T1000 (cell line): ENCODE measurements at regions not wholly inside any gene's neighbourhood (a gene's known extent, or its start where the extent isn't known, plus 50 kb on each side); places are given as distances from the start of the nearest gene placed in this dataset.

Experiments used
- DNase-seq: peaks from one replicate; lab custom pipeline; 2025; ENCODE audit warnings: mixed read lengths; lab: John Stamatoyannopoulos, UW

DNA sequence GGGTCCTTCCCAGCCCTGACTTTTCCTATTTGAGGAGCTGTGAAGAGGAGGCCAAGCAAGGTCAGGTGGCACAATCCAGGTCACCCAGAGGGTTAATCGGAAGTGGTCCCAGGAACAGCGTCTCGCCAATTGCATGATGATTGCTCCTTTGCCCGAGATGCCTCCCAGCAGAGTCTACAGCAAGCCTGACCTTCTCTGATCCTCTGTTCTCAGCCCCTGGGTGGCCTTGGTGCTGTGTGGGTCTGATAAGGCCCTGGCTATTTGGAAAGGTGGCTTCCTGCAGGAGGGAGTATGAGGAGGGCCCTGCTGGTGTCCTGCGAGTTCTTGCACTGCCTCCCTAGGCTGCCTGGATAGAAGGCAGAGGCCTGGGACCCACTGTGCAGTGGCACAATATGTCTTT is 116.2 kb downstream of the FOXD2 start:
- DNase-seq = no peak

DNA sequence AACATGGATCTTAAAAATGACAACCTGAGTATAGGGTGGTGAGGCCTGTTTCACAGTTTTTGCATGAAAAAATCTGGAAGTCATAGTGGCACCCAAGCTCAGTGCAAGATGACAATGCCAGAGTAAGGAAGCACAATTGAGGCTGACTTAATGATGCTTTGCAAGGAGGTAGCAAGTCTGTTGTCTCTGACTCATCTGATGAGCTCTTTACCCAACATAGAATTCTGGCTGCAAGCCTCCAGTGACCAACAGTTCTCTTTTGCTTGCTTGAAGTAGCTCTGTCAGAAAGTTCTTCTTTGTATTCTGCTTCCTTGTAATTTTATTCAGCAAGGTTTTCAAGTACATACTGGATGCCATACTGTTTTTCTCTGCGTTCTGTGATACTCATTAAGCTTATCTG is 117.1 kb downstream of the FOXD2 start:
- DNase-seq = no peak

DNA sequence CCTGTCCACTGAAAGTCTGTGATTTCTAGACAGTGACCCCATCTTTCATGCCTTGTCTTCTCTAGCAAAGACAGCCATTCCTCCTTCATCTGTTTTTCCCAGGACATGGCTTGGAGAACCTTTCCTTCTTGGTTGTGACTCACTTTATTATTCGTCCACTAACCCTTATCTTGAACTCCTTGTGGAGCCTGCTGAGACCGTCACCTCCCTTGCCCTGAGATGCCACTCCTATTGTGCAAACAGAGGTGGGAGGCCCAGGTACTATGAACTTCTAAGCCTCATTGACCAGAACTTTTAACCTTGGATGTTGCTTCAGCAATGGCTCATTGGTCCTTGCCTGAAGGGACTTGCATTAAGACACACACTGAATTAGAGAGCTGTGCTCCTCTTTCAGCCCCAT is 117.5 kb downstream of the FOXD2 start:
- DNase-seq = no peak

- DNase-seq = no peak
Measured at GRCh38 chr1:47555841-47556560, 118.2 kb downstream of the FOXD2 start.

DNA sequence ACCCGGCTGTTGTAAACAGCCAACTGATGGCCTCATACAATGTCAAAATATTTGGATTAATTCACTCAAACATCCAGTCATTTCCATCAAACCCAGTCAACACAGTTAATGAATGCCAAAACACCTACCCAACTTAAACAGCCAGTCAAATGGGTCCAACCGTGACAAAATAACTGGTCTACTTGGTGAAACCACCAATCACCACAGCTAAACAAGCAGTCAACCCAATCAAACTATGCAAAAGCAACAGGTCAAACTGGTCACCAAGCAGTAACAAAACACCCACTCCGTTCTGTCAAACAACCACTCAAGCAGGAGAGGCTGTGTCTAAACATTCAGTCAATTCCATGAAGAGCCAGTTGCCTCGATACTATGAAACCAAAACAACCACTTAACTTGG is 119.2 kb downstream of the FOXD2 start:
- DNase-seq = no peak

DNA sequence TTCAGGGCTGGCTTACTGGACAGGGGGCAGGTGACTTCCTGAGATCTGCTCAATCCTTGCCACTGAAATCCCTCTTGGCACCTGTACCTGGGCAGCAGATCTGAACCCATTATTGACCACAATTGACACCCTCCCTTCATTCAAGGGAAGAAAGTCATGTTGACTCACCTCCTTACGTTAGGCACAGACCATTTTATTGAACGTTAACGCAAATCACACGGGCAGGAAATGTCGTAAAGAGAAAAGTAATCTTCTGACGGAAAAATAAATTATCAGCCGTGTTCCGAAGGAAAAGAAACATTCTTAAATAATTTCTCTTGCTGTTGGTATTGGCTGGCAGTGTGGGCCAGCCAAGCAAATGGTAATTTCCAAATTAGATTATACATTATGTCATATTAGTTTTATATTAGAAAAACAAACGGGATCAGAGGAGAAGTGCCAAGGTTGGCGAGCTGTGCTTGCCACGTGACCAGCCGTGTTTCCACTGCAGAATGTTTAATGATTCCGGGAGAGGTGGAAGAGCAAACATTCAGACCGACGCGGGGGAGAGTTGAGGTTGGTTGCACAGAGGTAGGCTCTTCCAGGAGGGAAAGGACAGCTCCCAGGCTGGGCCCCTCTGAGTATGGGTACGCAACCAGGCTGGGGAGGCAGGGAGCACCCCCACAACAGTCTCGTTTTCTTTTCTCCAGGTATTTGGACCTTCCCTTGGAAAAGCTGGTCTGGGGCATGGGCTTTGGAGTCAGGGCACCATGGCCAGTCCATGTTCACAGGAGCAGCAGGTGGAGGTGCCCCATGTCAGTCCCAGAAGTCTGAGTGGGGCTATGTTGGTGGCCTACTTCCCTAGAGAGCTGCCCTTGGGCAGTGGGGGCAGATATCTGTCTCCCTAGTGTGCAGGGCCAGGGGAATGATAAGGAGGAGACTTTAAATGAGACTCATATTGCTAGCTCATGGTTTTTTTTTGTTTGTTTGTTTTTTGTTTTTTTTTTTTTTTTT is 121.1 kb downstream of the FOXD2 start:
- DNase-seq = no peak

DNA sequence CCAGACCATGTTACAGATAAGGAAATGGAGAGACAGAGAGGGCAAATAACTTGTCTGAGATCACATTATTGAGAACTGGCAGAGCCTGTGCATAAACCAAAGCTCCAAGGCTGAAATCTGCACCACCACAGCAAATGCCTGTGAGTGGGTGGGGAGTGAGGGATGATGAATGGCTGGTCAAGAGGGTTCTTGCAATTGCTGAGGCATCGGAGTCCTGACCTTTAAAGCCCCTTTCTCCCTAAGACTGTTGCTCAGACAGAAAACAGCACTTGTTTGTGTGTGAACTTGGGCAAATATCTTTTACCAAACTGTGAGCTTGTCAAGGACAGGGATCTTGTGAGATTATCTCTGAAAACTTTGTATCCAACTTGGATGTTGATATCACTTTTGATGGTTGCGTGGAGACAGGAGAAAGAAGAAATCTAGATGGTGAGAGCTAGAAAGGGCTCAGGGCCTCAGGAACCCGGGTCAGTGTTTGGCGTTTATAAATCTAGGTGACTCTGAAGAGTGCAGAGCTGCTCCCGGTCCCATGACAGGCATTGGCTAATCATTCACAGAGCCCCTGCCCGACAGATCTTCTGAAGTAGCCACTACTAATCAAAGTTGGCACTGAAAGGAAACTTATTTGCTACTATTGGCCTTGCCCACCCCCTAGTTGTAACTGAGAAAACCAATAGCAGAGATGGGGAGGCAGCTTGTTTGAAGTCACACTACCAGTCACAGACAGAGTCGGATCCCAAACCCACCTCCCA is 122.3 kb downstream of the FOXD2 start:
- no peak for DNase-seq

DNA sequence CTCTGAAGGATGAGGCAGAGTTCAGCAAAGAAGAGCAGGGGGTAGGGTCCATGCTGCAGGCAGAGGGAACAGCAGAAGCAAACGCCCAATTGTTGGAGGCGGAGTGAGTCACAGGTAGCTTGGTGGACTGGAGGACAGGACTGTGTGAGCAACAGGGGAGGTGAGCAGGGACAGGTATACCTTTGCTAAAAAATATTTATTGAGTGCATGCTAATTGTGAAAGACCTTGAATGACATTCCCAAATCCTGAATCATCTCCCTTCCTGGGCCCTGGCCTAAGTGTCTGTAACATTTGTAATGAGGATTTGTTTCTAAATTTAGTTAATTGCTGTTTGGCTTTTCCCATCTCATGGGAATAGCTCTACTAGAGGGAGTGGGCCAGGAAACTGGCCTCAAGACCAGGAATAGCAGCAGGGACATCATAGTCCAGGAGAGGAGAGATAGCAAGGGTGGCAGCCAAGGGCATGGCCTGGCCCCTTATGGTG is 123.7 kb downstream of the FOXD2 start:
- DNase-seq = no peak

DNA sequence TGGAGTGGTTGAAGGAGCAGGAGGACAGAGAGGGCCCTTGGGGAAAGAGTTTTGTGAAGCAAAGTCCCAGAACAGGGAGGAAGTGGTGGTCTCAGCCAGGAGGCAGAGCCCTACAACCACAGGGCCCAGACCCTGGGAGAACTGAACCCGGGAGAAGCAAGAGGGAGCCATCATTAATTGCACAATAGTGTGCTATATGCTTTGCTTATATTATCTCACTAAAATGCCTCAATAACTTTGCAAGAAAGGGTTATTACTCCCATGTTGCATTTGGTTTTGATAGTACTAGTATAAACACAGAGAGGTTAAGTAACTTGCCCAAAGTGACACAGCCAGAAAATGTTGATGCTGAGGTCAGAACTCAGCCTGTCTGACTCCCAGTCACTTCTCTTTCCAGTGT is 124.3 kb downstream of the FOXD2 start:
- no peak for DNase-seq

GRCh38 chr1:47562799-47563198 is 125.0 kb downstream of the FOXD2 start:
- no peak for DNase-seq

GRCh38 chr1:47563201-47563600 is 125.4 kb downstream of the FOXD2 start:
- DNase-seq = no peak

GRCh38 chr1:47564570-47564969 is 126.7 kb downstream of the FOXD2 start:
- no peak for DNase-seq

DNA sequence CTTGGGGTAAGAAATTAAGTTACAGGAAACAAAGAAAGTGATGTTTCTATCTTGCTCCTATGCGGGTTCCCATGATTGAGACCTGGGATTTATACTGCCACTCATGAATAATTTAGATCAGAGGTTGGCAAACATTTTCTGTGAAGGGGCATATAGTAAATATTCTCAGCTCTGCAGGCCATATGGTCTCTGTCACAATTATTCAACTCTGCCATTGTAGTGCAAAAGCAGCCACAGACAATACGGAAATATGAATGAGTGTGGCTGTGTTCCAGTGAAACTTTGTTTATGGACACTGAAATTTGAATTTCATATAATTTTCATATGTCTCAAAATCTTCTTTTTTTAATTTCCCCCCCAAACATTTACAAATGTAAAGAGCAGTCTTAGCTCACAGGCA is 127.2 kb downstream of the FOXD2 start:
- no peak for DNase-seq

DNA sequence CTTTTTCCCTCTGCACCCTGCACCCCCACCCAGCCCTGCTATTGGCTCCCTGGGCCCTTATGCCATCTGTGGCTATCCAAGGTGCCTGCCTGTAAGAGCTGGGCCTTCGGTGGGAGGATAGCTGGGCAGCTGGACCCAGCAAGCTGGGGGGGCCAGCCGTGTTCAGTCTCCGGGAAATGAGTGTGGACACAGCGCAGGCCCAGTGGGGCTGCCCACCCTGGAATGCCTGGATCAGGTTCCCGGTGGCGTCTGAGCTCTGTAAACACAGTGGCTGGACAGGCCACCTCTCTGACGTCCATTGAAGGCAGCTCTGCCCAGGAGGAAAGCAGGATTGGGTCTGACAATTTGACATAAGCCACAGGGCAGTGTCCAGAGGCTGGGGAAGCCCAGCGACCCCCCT is 127.8 kb downstream of the FOXD2 start:
- DNase-seq = no peak

DNA sequence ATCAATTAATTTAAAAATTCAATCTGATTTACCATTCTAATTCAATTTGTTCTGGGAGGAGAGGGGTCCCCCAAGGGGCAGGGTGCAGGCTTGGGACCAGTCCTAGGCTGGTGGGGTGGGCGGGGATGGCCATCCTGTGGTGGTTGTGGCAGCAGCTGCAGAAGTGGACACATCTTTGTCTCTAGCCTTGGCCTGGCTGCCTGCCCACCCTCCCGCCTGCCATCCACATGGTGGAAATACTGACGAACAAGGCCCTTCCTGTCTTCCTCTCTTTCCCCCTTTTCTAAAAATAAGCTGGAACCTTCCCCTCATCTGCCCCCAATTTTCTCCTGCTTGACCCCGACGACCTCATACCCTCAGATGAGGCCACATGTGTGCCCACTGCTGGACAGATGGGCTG is 130.9 kb downstream of the FOXD2 start:
- no peak for DNase-seq

DNA sequence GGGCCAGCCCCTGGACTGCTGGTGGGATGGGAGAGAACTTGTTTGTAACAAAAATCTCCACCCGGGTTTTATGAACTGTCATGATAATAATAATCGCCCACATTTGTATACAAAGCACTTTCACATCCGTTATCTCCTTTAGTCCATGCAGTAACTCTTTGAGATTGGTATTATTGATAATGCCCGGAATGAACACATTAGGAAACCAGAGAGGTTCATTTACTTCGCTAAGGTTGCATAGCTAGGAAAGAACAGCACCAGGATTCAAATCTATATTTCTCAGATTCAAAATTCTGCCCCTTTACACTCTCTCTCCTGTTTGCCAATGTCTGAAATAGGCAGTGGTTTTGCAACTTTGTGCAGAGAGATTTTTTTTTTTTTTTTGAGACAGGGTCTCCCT is 131.4 kb downstream of the FOXD2 start:
- DNase-seq = no peak

DNA sequence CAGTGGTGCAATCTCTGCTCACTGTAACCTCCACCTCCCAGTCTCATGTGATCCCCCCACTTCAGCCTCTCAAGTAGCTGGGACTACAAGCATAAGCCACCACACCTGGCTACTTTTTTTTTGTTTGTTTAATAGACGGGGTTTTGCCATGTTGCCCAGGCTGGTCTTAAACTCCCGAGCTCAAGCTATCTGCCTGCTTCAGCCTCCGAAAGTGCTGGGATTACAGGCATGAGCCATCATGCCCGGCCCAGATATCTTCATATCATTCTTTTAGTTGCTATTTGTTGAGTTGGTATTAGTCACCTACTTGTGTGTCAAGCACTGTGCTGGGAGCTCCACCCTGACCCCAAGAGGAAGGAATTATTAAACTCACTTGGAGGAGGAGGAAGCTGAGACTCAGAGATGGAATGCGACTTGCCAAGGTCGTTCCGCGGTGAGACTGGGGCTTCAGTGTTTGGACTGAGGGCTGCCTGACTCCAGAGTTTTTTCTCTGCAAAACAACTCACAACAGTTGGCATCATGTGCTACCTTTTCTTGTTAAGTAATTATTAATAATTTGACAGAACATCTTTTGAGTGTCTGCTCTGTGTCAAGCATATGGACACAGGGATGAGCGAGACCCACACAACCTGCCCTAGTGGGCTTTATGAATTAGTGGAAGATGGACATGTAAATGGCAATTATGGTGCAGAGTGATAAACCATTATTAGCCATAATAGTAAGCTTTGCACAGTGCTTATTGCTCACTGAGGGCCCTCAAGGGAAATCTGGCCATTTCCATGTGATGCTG is 132.0 kb downstream of the FOXD2 start:
- no peak for DNase-seq

DNA sequence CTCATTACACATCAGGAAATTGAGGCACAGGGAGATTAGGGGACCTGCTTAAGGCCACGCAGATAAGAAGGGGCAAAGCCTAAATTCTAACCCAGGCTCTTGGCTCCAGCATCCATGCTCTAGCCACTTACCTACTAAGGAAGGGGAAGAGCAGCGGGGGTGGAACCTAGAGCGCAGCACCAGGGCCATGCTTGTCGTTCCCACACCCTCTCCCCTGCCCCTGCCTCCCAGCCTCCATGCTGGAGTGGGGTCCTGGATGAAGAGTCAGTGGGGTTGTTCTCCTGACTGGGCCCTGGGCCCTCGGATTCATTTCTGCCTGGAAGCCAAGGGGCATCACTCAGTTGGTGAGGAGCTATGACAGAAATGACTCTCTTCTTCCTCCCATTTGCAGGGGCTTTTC is 133.3 kb downstream of the FOXD2 start:
- DNase-seq = no peak

GRCh38 chr1:47571952-47572351 is 134.1 kb downstream of the FOXD2 start:
- no peak for DNase-seq

GRCh38 chr1:47572731-47573430 is 135.0 kb downstream of the FOXD2 start:
- no peak for DNase-seq
